ENCODE measurements at regions not wholly inside any gene's neighbourhood (a gene's known extent, or its start where the extent isn't known, plus 50 kb on each side); places are given as distances from the start of the nearest gene placed in this dataset.

DNA sequence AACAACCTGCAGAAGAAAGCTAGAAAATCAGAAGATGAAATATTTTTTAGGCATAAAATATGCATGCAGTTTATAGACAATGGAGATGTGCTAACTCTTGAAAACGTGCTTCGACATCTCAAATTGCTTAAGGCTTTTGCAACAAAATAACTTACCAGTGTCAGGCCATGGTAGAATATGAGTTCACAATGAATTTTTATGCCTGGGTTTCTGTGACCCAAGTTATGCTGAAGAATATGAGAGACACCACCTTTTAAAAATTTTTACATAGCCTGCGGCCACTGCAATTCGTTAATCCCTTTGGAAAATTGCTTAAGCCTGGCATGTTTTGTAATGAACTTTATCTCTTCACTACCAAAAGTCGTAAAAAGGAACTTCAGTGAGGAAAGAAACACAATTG lies 170.1 kb upstream of the AKR1E2 start:
- Histone ChIP-seq H3K4me1 (ENCODE audit: control insufficient read depth, low read length) (no peaks in the 10 kb centered on the region), H3F3A (ENCODE audit: control insufficient read depth, insufficient read depth) (no peaks in the 10 kb centered on the region), H3K9me3 (ENCODE audit: control insufficient read depth, insufficient read depth, low read length) (no peaks in the 10 kb centered on the region), H3K36me3 (ENCODE audit: control insufficient read depth, low read length) (no peaks in the 10 kb centered on the region), H4K20me1 (ENCODE audit: control insufficient read depth, insufficient read depth, low read depth, low read length) (no peaks in the 10 kb centered on the region), H3K27me3 (ENCODE audit: control insufficient read depth, low read length) (no peaks in the 10 kb centered on the region), H3K79me2 (ENCODE audit: control insufficient read depth, low read length) (no peaks in the 10 kb centered on the region), H3K9me2 (replicated peaks; ENCODE audit: control insufficient read depth, low read length) (no peaks in the 10 kb centered on the region), H3K4me2 (ENCODE audit: low read length) (no peak overlapping the region), H3K4me3 (ENCODE audit: low read length) (no peak overlapping the region), H3K27ac (ENCODE audit: low read depth, low read length) (no peak overlapping the region)
- TF ChIP-seq, protein P1, sequence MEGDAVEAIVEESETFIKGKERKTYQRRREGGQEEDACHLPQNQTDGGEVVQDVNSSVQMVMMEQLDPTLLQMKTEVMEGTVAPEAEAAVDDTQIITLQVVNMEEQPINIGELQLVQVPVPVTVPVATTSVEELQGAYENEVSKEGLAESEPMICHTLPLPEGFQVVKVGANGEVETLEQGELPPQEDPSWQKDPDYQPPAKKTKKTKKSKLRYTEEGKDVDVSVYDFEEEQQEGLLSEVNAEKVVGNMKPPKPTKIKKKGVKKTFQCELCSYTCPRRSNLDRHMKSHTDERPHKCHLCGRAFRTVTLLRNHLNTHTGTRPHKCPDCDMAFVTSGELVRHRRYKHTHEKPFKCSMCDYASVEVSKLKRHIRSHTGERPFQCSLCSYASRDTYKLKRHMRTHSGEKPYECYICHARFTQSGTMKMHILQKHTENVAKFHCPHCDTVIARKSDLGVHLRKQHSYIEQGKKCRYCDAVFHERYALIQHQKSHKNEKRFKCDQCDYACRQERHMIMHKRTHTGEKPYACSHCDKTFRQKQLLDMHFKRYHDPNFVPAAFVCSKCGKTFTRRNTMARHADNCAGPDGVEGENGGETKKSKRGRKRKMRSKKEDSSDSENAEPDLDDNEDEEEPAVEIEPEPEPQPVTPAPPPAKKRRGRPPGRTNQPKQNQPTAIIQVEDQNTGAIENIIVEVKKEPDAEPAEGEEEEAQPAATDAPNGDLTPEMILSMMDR (IDR thresholded peaks at IDR 0.05; ENCODE audit: low read depth, low read length, poor library complexity, severe bottlenecking), result no peak
- TF ChIP-seq EZH2phosphoT487 (IDR thresholded peaks at IDR 0.05; ENCODE audit: borderline replicate concordance, low read length), result no peak

DNA sequence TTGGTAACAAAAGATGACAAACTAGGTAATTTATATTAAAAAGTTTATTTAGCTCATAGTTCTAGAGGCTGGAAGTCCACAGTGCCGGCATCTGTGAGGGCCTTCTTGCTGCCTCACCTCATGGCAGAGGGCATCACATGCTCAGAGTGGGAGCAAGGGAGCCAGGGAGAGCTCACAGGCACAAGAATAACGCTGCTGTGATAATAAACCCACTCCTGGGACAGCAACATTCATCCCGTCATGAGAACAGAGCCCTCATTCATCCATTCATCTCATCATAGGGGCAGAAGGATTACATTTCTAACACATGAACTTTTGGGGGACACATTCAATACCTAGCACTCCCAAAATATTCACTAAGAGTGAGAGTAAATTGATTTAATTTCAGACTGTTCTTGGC lies 170.6 kb upstream of the AKR1E2 start:
- Histone ChIP-seq H3K79me2 (ENCODE audit: control insufficient read depth, low read length) (no peaks in the 10 kb centered on the region), H3F3A (ENCODE audit: control insufficient read depth, insufficient read depth) (no peaks in the 10 kb centered on the region), H3K27ac (ENCODE audit: low read depth, low read length) (no peak overlapping the region), H3K36me3 (ENCODE audit: control insufficient read depth, low read length) (no peaks in the 10 kb centered on the region), H3K4me2 (ENCODE audit: low read length) (no peak overlapping the region), H3K4me3 (ENCODE audit: low read length) (no peak overlapping the region), H3K9me2 (replicated peaks; ENCODE audit: control insufficient read depth, low read length) (no peaks in the 10 kb centered on the region), H3K4me1 (ENCODE audit: control insufficient read depth, low read length) (no peaks in the 10 kb centered on the region), H3K9me3 (ENCODE audit: control insufficient read depth, insufficient read depth, low read length) (no peaks in the 10 kb centered on the region), H4K20me1 (ENCODE audit: control insufficient read depth, insufficient read depth, low read depth, low read length) (no peaks in the 10 kb centered on the region), H3K27me3 (ENCODE audit: control insufficient read depth, low read length) (no peaks in the 10 kb centered on the region)
- TF ChIP-seq, protein P1 (IDR thresholded peaks at IDR 0.05; ENCODE audit: low read depth, low read length, poor library complexity, severe bottlenecking), result no peak
- no peak for TF ChIP-seq EZH2phosphoT487 (IDR thresholded peaks at IDR 0.05; ENCODE audit: borderline replicate concordance, low read length)

DNA sequence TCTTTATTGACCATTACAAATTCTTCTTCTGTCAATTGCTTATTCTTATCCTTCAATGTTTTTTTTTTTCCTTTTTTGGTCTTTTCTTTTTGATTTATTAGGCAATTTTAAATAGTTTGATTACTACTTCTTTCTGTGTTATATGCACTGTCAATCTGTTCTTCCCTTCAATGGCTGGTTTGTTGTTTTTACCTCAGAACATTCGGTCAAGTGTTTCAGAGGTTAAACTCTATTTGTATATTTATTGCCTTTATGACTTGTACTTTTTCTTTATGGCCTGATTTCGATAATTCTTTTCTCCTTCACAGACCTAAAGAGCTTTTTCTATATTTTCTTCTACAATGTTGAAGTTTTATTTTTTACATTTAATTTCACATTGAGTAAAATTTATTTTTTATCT lies 171.5 kb upstream of the AKR1E2 start:
- Histone ChIP-seq H4K20me1 (ENCODE audit: control insufficient read depth, insufficient read depth, low read depth, low read length) (no peaks in the 10 kb centered on the region), H3K27me3 (ENCODE audit: control insufficient read depth, low read length) (no peaks in the 10 kb centered on the region), H3K4me3 (ENCODE audit: low read length) (no peak overlapping the region), H3K4me1 (ENCODE audit: control insufficient read depth, low read length) (no peaks in the 10 kb centered on the region), H3K9me2 (replicated peaks; ENCODE audit: control insufficient read depth, low read length) (no peaks in the 10 kb centered on the region), H3K4me2 (ENCODE audit: low read length) (no peak overlapping the region), H3F3A (ENCODE audit: control insufficient read depth, insufficient read depth) (no peaks in the 10 kb centered on the region), H3K79me2 (ENCODE audit: control insufficient read depth, low read length) (no peaks in the 10 kb centered on the region), H3K36me3 (ENCODE audit: control insufficient read depth, low read length) (no peaks in the 10 kb centered on the region), H3K9me3 (ENCODE audit: control insufficient read depth, insufficient read depth, low read length) (no peaks in the 10 kb centered on the region), H3K27ac (ENCODE audit: low read depth, low read length) (no peak overlapping the region)
- no peak for TF ChIP-seq EZH2phosphoT487 (IDR thresholded peaks at IDR 0.05; ENCODE audit: borderline replicate concordance, low read length)
- TF ChIP-seq, protein P1 (IDR thresholded peaks at IDR 0.05; ENCODE audit: low read depth, low read length, poor library complexity, severe bottlenecking), result no peak

DNA sequence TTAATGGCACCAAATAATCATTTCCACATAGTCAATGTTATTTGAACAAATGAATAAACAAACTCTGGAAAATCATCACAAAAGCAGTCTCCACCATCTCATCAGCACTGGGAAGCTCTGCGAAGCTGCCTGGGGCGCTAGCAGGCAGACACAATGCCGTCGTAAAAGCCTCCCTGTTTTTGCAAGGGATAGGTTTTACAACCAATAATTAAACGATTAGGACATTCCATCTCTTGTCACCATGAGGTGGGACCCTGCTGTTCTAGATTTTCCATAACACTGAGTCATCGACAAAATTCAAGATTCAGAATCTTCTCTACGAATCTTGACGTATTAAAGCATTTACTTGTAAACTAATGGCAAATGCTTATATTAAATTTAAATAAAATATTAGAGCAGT lies 172.8 kb upstream of the AKR1E2 start:
- Histone ChIP-seq H3K4me2 (ENCODE audit: low read length) (no peak overlapping the region), H3F3A (ENCODE audit: control insufficient read depth, insufficient read depth) (no peaks in the 10 kb centered on the region), H3K27me3 (ENCODE audit: control insufficient read depth, low read length) (no peaks in the 10 kb centered on the region), H3K36me3 (ENCODE audit: control insufficient read depth, low read length) (no peaks in the 10 kb centered on the region), H3K9me3 (ENCODE audit: control insufficient read depth, insufficient read depth, low read length) (no peaks in the 10 kb centered on the region), H3K9me2 (replicated peaks; ENCODE audit: control insufficient read depth, low read length) (no peaks in the 10 kb centered on the region), H3K4me3 (ENCODE audit: low read length) (no peak overlapping the region), H4K20me1 (ENCODE audit: control insufficient read depth, insufficient read depth, low read depth, low read length) (no peaks in the 10 kb centered on the region), H3K27ac (ENCODE audit: low read depth, low read length) (no peak overlapping the region), H3K4me1 (ENCODE audit: control insufficient read depth, low read length) (no peaks in the 10 kb centered on the region), H3K79me2 (ENCODE audit: control insufficient read depth, low read length) (no peaks in the 10 kb centered on the region)
- no peak for TF ChIP-seq EZH2phosphoT487 (IDR thresholded peaks at IDR 0.05; ENCODE audit: borderline replicate concordance, low read length)
- TF ChIP-seq, protein P1 (IDR thresholded peaks at IDR 0.05; ENCODE audit: low read depth, low read length, poor library complexity, severe bottlenecking), result no peak
